HK-2 (cell line): ENCODE measurements at regions not wholly inside any gene's neighbourhood (a gene's known extent, or its start where the extent isn't known, plus 50 kb on each side); places are given as distances from the start of the nearest gene placed in this dataset.

Source experiments
- DNase-seq: peaks from one replicate; pipeline ENCODE4 v3.0.0-alpha.2; 2018; ENCODE audit not compliant: unreplicated experiment

DNA sequence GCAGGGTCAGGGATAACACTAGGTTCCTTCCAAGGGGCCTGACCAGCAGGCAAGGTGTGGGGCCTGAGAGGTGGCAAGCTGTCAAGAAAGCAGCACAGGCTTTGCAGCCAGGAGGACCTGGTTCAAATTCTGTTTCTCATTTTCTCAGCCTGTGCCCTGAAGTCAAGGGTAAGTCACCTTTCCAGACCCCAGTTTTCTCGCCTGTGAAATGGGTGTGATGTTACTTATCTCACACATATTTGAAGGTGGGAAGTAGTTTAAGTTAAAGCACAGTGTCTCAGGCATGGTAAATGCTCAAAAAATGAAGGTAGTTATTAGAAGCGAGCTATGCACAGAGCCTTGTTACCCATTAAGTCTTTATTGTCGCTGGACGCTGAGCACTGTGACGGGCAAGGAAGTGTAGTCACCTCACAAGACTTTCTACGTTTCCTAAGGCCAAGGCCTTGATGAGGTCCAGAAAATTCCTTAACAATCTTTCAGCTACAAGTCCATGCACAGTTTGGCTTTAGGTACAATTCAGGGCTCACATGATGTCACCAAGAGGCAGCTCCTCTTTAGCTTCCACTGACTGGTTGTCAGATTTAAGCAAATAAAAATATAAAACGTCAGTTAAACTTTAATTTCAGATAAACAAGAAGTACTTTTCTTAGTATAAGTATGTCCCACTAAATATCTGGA is 522.6 kb upstream of the PROK2 start:
- DNase-seq, result no peak

DNA sequence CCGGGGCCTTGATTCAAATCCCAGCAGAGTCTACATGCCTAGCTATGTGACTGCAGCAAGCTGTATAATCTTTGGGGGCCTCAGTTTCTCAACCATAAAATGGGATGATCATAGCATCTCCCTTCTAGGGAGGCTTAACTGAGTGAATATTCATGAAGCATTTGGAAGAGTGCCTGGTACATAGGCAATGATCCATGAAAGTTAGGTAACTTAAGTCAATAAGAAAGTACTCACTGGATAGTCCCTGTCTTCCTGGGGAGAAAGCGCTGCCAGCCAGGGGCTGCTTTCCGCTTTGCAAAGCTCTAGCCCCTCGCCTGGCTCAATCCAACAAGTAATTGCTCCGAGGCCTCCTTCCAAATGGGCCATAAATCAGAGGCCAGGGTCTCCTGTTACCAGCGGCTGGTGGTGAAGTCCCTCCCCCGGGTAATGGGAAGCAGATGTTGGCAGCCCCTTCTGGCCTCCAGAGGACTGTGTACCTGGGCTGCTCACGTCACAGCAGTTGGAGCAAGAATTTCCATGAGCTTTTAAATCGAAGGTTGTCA is 521.9 kb upstream of the PROK2 start:
- no peak for DNase-seq

DNA sequence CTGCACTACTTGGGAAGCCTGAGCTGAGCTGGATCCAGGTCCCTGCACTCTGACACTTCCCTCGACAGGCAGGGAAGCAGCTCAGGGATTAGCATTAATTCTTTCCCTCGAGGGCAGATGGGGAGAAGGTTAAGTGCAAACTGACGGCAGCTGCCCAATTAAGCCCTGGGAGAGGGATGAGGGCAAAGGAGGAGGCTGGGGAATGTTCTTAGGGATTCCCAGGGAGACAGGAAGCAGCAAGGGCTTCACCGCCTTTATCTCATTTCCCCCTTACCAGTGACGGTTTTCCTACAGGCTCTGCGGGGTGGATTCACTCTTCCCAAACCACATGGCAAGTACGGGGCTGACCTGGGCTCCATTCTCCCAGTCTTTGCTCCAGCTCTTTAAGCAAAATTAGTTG is 519.0 kb upstream of the PROK2 start:
- DNase-seq, result no peak

DNA sequence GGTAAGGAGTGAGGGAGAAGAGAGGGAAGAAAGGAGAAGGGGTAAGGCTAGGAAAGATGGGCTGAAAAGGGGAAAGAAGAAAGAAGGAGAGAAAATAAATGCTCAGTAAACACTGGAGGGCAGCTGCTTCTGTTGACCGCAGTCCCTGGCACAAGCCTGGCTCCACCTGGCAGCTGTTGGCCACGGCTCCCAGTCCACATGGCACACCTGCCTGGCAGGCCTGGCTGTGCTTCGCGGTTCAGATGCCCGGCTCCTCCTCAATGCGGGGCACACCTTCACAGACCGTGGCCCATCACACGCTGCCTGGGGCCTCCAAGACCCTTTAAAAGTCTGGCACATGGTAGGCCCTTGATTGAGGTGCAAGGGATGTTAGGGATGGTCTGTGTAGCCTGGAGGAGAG is 516.8 kb upstream of the PROK2 start:
- no peak for DNase-seq

DNA sequence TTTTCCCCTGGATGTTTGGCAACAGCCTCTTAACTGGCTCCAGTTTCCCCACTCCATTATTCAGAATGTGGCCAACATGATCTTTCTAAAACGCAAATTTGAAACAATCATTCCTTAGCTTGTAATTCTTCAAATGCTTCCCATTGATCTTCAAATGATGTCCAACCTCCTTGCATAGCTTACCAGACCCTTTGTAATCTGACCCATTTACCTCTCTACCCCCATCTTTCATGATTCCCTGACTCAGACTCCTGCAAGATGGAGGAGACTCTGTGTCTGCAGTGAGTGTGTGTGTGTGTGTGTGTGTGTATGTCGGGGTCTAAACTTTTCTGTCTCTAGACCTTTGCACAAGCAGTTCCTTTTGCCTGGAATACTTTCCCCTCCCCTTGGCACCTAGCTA is 515.7 kb upstream of the PROK2 start:
- DNase-seq, result no peak

DNA sequence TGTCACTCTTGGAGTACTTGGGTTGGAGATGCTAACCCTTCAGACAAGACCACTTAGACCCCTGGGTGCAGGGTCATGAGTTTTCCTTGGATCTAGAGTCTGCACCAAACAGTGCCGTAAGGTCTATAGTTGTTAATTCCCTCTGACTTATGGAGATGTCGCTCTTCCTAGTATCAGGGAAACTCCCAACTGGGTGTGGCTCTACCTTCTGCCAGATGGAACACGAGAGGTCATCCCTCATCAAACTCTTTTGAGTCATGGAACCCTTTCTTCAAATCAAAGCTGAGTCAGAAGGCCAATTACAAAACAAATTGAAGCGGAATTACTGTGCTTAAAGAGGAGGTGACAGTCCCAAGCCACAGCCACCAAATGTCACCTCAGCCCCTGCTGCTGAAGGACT is 514.9 kb upstream of the PROK2 start:
- no peak for DNase-seq

DNA sequence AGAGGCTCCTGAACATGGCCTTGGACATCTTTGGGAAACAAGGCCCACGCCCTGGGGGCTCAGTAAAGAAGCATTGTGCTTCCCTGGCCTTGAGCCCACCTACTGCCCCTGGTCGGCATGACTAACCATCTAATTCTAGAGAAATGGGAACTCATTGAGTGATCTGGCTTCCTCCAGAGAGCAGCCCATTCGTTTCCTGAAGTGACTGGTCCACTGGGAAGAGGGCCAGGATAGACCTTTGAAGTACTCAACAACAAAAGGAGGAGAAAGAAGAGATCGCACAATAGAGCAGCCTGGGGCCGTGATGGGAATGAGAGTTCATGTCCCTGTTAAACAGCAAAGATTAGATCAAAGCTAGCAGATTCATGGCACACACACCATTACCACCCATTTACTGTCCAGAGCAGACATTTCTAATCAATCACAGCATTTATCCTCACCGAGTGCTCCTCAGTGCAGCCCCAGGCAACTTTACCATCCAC is 514.4 kb upstream of the PROK2 start:
- no peak for DNase-seq

DNA sequence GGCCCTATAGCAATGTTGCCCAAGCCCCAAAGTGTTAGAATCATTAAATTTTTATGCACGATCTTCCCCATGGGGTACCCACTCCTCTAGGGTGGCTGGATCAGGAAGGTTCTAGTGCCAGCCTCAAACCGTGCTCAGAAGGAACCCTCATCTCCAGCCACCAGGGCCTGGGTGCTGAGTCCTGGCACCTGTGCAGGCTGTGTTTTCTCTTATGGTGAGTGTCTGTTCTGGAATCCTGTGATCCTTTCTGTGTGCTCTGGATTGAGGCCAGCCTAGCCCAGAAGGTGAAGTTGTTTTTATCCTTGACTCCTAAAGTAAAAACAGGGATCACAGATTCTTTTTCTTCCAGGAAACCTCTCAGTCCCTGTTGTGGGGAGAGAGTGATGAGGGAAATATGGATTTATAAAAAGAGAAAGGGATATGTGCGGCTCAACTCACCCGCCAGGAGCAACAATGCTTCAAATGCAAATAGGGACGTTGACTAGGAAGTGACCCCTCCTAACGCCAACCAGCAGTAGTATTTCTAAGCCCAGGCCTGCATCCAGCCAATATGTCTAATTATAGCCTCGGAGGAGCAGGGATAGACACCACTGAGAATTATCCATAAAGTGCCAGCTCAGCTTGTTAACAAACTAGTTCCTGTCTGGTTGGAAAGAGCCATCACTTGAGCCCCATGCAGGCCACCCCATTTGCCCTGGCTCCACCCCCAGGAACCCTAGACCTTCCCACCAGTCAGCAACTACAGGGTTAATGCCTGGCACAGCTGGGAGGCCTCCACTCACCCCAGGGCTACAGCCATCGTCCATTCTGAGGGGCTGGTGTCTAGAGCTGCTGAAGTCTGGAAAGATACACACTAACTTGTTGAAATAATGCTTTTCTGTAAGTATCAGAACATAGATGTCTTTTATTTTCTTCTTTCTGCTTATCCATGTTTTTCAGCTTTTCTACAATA is 513.5 kb upstream of the PROK2 start:
- DNase-seq, result no peak

DNA sequence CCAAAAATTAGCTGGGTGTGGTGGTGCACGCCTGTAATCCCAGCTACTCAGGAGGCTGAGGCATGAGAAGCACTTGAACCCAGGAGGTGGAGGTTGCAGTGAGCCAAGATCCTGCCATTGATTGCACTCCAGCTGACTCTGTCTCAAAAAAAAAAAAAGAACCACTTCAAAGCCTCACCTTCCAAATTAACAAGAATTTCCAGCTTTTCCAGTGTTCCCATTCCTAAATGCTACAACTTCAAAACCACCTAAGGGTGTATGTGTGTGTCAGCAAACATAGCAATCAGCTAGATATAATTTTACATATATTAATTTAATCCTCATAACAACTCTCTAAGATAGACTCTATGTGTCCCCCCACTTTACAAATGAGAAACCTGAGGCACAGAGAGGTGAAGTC is 512.5 kb upstream of the PROK2 start:
- no peak for DNase-seq

DNA sequence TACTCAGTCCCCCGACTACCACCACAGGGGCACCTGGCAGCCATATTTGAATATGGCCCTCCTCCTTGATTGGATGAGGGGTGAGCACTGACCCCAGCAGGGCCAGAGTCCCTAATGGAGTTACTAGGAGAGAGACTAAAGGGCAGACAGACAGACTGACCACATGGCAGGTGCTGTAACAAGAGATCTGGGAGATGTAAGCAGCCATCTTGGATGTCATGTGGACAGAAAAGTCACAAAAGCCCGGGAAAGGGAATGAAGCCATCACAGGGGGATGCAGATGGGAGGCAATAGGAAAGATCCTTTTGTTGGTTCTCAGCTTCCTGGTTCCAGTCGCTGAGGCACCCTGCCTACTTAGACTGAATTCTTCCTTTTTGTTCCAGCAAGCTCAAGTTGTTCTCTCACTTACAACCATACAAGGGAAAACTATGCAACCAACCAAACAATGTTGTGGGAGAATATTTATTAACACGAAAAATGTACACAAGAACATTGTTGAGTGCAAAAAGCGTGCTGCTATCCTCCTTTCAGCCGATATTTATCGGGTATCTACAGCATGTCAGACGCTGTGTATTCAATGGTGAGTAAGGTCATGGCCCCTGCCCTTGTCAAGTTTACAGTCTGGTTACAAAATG is 511.6 kb upstream of the PROK2 start:
- no peak for DNase-seq

DNA sequence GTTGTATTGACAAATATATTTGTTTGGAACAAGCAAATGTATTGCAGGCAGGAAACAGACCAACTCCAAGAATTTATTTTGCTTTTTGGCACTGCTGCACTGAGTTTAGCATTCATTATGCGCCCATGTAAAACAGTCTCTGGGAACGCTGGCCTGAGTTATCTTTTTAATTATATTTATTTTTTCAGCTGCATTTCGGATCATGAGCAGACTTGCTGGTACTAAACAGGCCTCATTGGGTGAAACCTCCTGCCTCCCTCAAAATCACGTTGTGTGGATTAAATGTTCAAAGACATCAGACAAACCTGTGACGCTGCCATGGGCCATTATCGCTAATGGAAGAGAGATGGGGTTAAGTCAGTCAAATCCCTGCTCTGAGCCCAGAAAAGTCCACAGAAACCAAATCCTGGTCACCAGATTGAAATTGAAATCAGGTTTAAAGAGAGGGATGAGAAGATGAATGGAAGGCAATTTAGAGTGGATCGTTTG is 511.1 kb upstream of the PROK2 start:
- DNase-seq, result no peak

DNA sequence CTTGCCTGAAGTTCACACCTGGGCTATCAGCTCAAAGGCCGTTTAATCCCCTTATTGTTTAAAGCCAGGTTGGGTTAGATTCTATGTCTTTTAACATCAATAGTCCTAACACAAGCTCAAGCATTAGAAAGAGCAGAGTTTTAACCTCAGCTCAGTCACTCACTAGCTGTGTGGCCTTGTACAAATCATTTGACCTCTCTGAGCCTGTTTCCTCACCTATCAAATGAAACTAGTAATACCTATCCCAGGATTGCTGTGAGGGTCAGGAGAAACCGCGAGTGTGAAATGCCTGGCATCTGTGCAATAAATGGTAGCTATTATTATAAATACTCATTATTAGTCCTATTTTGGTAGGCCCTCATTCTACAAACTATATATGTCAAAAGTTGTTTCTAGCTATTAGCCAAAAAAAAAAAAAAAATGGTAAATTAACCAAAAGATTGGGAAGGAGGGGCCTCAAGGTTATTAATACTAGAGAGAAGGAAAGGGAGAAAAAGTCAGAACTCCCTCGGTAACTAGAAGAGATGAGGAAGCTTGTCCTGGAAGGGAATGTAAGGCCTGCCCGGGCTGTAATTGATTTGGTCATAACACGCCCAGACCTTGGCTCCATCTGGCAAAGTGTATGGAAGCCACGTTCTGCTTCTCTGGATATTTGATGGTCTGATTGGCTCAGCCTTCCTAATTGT is 510.5 kb upstream of the PROK2 start:
- DNase-seq, result no peak

DNA sequence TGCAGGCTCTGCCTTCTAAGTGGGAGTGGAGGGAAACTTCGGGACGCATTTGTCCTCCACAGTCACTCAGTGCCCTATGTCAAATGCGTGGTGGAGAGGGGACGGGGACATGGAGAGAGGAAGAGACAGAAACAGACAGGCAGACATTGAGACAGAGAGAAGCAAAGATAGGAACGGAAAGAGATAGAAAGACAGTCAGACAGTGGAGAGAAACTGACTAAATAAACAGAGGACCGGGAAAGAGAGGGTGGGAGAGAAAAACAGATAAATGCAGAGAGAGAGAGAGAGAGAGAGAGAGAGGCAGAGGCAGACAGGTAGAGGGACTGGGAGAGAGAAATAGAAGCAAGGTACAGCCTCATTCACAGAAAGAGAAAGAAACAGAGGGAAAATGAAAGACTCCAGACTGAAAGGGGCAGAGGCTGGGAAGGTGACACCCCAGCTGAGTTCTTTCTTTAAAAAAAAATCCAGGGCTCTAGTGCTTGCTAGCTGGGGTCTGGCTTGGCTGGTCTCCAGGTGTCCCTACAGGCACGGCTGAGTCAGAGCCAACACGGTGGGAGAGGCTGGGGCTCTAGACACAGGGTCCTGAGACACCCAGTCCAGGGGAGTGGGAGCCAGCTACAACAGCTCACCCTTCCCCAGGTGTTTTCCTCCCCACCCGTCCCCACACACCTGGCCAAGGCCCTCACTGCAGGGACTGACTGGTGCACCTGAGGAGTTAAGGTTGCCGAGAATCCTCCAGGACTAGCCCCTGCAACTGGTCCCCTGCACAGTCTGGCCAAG is 506.1 kb upstream of the PROK2 start:
- DNase-seq, result no peak

DNA sequence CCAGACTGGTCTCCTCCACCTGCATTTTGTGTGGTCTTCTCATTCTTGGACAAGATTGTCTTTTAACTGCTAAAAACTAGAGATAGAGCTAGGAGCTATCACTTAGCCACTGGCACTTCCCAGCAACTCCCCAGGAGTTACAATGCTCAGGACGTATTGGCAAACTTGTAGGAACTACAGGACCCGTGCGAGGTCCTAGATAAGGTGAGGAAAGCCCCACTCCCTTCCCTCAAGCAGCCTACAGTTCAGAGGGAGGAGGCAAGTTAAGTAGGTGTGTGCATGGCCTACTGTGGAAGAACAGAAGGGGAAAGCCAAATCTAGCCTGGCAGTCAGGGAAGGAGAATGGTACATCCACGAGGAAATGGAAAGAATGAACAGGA is 504.7 kb upstream of the PROK2 start:
- DNase-seq, result no peak

DNA sequence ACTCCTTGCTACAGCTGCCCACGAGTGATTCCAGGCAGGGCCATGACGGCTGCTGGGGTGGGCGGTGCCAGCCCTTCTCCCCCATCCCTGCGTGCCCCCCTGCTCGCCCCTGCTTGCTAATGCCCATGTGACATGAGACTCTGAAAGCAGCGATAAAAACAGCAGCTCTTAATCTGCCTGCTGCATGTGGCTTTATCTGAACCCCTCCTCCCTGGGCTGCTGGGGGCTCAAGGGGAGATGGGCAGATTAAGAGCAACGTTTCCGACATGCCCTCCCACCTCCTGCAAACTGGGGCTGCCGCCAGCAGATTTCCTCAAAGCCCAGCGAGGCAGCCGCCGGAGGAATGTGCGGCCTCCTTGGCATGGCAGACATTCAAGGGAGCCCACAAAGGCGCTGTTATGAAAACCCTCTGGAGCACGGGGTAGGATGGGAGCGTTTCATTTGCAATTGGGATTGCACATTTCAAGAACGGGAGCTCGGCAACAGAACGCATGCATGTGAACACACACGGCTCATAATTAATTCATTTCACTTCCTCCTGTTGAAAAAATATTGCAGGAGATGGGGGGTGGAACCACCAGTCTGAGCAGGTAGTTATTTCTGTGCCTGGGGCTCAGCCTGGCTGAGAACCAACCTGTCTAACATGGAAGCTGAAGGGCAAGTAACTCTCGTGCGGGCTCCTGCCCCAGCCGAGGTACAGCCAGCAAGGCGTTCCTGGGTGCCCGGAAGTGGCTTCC is 504.2 kb upstream of the PROK2 start:
- DNase-seq, result peak; percentile 9

DNA sequence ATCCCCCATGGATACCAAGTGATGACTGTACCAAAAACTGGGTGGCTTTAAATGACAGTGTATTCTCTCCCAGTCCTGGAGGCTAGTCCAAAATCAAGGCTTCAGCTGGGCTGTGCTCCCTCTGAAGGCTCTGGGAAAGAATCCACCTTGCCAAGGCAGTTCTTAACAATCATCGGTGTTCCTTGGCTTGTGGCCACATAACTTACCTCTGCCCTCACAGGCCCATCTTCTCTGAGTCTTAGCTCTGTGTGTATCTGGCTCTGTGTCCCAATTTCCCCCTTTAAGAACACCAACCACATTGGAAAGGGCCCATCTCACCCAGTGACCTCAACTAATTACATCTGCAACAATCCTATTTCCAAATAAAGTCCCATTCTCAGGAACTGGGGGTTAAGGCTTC is 503.0 kb upstream of the PROK2 start:
- no peak for DNase-seq

DNA sequence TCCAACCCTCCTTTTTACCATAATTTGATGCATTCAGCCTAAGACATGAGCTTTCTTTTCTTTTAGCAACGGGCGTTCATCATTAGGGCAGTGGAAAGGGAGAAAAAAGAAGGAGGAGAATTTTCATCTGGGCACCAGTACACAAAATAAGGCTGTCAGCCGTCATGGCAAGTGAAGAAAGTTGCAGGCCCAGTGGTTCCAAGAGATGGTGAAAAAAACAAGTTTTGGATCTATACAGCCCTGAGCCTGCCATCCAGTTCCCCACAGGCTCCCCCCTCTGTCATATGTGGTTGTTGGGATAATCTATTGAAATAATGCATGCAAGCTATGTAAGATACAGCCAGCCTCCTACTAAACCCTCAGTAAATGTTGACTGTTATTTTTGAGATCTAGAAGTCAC is 500.6 kb upstream of the PROK2 start:
- DNase-seq, result no peak

DNA sequence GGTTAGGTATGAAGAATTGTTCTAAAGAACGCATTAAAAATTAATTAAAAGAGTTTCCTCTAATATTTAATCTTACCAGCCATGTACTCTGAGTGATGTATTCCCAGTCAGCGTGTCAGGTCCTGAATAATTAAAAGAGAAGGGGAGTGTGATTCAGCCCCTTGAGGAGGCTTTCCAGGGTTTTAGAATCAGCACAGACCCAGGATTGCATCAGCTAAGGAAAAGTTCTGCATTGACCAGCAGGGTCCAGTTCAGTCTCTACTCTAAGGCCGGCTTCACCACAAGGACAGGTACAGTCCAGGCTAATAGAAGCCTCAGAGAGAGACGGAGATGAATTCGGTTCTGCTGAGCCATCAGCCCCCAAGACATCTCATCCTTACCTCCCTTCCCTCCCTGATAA is 499.5 kb upstream of the PROK2 start:
- DNase-seq, result no peak

DNA sequence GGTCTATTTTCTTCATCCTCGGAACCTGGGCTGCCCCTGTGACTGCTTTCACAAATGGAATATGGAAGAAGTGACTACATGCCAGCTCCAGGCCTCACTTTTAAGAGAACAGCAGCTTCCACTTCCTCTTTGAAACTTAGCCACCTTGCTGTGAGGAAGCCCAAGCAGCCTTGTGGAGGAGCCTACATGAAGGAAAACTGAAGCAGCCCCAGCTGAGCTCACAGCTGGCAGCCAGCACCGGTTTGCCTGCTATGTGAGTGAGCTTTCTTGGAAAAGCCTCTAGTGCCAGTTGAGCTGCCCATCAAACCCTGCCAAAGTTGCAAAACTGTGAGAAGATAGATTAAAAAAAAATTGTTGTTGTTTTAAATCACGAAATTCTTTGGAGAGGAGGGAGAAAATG is 498.0 kb upstream of the PROK2 start:
- no peak for DNase-seq

DNA sequence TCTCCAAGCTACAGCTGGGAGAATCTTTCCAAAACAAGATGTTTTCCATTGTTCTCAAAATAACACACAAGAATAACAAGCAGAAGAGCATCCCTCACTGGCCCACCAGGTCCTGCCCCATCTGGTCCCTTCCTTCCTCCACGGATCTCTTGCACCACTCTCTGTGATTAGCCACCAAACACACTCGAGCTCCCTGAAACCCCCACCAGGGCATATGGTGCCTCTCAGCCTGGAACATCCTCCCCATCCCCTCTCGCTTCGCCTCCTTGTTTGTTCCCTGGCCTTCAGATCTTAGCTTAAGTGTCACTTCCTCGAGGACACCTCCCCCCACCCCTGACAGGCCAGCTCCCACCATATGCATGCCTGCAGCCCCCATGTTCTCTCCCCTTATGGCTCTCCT is 496.6 kb upstream of the PROK2 start:
- DNase-seq, result no peak
